Caki2 (cell line): ENCODE measurements at regions not wholly inside any gene's neighbourhood (a gene's known extent, or its start where the extent isn't known, plus 50 kb on each side); places are given as distances from the start of the nearest gene placed in this dataset.

ENCODE experiments used
- DNase-seq: peaks from one replicate; pipeline ENCODE4 v3.0.0-alpha.2; 2015; ENCODE audit warnings: low read depth
- in situ Hi-C: cut with HindIII; loops from 2 replicates; pipeline ENCODE4 v1.10.0; 2016; ENCODE audit warnings: low sequenced_read_pairs, low pct_unique_long_range_greater_than_20kb, mixed read lengths

- in situ Hi-C loops, result no loop called here
- DNase-seq, result no peak
Observed at GRCh38 chr11:29959488-29959887, 57.3 kb downstream of the KCNA4 start.

GRCh38 chr11:29957431-29957830 lies 59.4 kb downstream of the KCNA4 start:
- in situ Hi-C loops, result no loop called here
- DNase-seq, result no peak

GRCh38 chr11:29956076-29956556 lies 60.7 kb downstream of the KCNA4 start:
- no peak for DNase-seq
- in situ Hi-C loops, result no loop called here

- no peak for DNase-seq
- in situ Hi-C loops, result no loop called here
Observed at GRCh38 chr11:29943347-29943746, 73.5 kb downstream of the KCNA4 start.

DNA sequence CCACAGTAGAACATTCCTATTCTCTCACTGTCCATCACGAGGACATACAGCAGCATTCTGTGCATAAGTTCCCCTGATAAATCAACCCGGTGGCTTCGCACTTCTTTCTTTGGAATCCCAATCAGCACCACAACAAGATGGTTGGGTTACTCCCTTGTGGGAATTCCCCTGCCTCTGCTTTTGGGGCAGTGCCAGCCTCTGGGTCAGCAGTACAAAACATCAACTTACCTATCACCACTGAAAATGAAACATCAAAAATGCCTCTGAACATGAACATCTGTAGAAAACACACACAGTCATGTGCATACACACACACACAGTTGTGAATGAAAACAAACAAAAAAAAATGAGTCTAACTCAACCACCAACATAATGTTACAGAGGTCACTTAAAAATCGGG lies 79.3 kb downstream of the KCNA4 start:
- peak; percentile 48 for DNase-seq
- in situ Hi-C loops, result no loop called here

- in situ Hi-C loops, result no loop called here
- no peak for DNase-seq
Observed at GRCh38 chr11:29934115-29934638, 82.7 kb downstream of the KCNA4 start.

GRCh38 chr11:29916040-29916439 lies 100.8 kb downstream of the KCNA4 start:
- in situ Hi-C loops, result no loop called here

DNA sequence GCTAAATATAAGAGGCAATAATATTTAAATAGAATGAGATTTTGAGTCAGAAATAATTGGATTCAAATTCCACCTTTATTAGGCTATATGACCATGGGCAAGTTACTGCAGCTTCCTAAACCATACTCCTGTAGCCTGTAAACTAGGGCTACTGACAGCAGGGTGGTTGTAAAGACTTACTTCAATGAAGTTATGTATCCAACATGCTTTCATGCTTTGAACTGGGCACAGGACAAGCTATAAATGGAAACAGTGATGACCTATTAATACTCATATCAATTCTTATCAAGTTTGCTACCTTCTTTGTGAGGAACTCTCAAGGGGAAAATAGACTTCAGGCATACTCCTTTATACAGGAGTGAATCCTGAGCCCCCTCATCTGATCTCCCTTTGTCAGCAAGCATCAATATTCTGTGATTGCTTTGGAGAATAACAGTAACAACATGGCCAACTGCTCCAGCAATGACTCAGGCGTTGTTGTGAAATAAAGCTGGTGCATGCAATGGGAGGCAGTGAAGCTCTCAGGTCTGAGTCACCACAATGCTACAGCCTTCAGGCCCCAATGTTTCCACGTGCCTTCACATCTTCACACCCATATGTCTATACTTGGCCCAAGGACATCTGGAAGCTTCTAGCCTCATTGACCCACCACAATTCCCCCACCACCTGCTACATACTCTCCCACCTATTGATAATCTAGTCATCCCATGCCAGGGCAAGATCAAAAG lies 102.5 kb downstream of the KCNA4 start:
- DNase-seq, result no peak
- in situ Hi-C loops, result no loop called here

More at GRCh38 chr11:29916040-29916439, 100.8 kb downstream of the KCNA4 start:
- no peak for DNase-seq

- in situ Hi-C loops, result no loop called here
- DNase-seq, result no peak
Observed at GRCh38 chr11:29913352-29913751, 103.5 kb downstream of the KCNA4 start.

DNA sequence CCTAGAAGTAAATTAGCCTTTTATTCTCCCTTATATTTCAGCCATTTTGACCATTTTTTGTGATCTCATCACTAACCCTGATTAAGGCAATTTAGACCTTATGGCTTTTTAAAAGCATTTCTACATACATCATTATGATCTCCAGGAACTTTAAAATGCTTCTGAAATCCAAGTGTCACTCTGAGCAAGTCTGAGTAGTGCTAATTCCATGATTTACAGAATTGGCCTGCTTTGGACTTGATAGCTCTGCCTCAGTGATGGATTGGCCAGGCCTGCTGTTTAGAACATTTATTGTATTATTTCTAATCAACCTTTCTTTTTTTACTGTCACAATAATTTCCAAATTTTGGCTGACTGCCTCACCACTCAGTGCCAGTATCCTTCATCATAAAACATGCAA lies 116.4 kb downstream of the KCNA4 start:
- DNase-seq, result no peak
- in situ Hi-C loops, result no loop called here

DNA sequence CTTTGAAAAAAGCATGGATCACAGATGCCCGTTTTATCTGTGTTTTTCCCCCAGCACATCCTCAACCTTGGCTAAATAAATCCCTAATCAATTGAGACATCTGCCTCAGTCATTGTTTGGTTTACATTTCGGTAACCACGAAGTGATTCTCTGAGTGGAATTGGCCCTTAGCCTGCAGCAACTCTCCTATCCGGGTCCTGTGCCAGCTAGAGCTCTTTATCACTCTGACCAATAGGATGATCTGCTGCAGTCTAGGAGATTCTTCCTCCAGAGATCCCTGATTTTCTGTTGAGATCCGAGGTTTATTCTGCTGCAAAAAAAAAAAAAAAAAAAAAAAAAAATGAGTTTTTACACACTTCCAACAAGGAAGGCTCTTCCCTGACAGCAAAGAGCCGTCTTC lies 137.3 kb downstream of the KCNA4 start:
- in situ Hi-C loops, result no loop called here
- no peak for DNase-seq

DNA sequence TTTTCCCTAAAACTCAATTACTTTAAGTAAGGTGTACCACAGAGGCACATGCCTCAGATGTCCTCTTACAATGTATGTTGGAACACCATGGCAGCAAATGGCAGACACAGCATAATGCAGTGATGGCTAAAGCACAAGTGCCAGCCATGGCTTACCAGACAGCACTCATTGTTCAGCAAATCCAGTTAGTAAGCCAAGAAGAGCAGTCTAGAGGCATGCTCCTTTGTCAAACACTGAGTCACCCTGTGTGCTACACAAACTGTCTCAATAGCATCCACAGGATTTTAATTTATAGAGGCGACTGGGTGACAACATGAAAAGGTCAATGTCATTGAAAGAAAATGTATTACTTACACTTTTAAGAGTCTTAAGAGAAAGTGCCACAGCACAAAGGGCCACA lies 140.6 kb downstream of the KCNA4 start:
- no peak for DNase-seq
- in situ Hi-C loops, result no loop called here

DNA sequence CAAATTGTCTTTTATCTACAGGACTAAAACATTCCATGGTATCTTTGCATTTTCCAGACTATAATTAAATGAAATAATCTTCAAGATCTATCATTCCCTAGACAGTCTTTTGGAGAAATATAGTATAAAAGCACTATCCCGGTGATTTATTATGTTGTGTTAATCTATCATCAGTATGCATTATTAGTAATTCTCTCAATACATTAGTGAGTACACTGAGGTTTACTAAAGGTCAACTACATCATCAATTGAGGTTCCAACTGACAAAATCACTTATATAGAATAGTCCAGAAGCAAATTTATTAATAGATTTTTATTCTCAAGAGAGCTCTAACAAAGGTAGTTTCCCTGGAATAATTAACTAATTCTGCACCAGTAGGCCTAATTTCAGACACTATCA lies 169.6 kb downstream of the KCNA4 start:
- no peak for DNase-seq
- in situ Hi-C loops, result no loop called here

DNA sequence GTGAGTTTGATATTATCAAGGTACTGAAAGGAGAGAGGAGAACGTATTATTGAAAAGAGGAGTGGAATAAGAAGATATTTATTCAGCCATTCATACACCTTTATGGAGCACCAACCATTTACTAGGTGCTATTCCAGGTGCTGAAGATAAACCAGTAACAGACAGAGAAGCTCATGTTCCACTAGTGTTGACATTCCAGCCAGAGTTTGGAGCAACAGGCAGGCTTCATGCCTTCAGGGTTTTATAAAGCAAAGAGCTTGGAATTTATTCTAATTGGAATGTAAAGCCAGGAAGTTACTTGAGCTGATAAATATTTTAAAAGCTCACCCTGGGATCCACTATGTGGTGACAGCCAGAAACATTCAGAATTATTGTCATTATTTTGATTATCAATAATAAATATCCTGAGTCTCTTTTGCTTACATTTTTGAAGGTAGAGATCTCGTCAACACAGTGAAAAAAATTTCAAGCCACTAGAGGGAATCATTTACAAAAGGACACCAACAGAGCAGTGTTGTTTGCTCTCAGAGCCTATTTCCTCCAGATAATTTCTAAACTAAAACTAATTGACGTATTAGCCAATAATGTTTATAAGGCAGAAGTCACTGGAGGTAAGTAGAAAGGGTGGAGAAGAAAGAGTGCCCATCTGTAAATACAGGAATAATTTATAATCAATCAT lies 172.0 kb downstream of the KCNA4 start:
- in situ Hi-C loops, result no loop called here
- DNase-seq, result no peak

GRCh38 chr11:29844031-29844430 lies 172.8 kb downstream of the KCNA4 start:
- in situ Hi-C loops, result no loop called here
- DNase-seq, result no peak

- DNase-seq, result no peak
- in situ Hi-C loops, result no loop called here
Observed at GRCh38 chr11:29842061-29842460, 174.8 kb downstream of the KCNA4 start.

GRCh38 chr11:29826878-29827277 lies 190.0 kb downstream of the KCNA4 start:
- in situ Hi-C loops, result no loop called here
- no peak for DNase-seq

GRCh38 chr11:29816359-29816758 lies 200.5 kb downstream of the KCNA4 start:
- no peak for DNase-seq
- in situ Hi-C loops, result no loop called here

- DNase-seq, result no peak
- in situ Hi-C loops, result no loop called here
Observed at GRCh38 chr11:29809121-29809520, 207.7 kb downstream of the KCNA4 start.

DNA sequence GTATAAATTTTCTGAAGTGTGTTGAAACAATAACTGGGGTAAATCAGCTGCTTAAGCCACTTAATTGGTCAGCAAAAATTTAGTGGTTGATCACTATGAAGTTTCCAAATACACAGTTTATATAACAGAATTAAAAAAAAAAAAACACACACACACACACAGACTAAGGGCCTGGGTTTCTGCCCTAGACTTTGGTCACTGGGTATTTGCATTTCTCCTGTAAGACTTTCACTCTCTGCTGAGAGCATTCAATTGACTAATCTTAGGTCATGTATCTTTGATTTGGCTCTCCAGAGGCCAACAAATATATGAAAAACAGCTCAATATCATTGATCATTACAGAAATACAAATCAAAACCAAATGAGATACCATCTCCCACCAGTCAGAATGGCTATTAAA lies 214.3 kb downstream of the KCNA4 start:
- no peak for DNase-seq
- in situ Hi-C loops, result no loop called here
